Cerebellar cortex (tissue), 1 donor: ENCODE measurements at regions not wholly inside any gene's neighbourhood (a gene's known extent, or its start where the extent isn't known, plus 50 kb on each side); places are given as distances from the start of the nearest gene placed in this dataset.
"Not testable (repeated sequence)": the region's sequence is repeated elsewhere in the genome, so short reads cannot be mapped to it uniquely, and the experiment has no call there.

Experiments
- DNase-seq: peaks from one replicate; pipeline ENCODE4 v3.0.0-alpha.2; 2015; ENCODE audit warnings: low spot score

DNA sequence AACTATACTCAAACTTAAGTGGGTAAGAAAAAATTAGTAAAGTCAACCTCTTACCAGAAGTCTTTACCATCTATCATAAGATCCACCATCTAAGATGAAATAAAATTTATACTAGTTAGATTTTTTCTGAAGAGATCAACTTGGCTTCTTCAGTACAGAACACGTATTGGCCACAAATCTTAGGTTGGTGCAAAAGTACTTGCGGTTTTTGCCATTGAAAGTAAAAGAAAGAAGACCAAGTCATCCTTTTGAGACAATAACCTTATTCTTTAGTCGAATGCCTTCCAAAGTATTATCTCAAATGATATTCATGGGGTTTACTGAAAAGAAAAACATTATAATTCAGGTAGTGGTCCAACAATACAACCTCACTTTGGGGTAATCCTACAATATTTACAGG is 292.6 kb upstream of the PTCHD4 start:
- DNase-seq, result no peak

DNA sequence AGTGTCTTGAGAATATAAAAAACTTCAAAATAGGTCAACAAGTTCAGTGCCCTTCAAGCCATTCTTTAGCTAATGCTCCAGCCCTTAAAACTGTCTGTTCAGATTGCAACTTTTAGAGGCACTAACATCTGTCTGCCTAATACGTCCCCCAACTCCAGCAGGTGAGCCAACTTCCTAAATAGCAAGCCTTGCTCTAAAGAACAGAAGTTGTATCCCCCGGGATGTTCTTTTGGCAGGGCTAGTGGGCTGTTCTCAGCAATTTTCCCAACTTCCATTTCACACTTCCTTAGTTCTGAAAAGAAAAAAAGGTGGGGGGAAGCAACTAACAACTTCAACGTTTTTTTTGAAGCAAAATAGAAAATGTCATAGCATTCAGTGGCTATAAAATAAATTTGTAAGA is 290.0 kb upstream of the PTCHD4 start:
- no peak for DNase-seq

DNA sequence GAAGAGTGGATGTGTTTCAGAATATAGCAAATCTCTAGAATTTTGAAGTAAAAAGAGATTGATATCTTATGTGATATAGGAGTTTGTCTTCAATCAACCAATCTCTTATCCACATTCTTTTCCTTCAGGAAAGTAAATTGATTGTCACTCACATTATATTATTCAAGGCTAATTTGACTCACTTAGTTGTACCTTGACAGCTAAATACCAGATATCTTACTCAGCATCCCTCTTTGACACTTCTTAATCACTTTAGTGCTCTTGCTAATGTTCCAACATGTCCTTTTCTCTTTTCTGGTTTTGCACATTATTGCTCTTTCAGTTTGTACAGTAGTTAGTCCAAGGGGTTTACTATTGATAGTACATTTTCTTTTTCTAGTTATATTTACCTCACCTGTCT is 286.9 kb upstream of the PTCHD4 start:
- DNase-seq, result no peak

DNA sequence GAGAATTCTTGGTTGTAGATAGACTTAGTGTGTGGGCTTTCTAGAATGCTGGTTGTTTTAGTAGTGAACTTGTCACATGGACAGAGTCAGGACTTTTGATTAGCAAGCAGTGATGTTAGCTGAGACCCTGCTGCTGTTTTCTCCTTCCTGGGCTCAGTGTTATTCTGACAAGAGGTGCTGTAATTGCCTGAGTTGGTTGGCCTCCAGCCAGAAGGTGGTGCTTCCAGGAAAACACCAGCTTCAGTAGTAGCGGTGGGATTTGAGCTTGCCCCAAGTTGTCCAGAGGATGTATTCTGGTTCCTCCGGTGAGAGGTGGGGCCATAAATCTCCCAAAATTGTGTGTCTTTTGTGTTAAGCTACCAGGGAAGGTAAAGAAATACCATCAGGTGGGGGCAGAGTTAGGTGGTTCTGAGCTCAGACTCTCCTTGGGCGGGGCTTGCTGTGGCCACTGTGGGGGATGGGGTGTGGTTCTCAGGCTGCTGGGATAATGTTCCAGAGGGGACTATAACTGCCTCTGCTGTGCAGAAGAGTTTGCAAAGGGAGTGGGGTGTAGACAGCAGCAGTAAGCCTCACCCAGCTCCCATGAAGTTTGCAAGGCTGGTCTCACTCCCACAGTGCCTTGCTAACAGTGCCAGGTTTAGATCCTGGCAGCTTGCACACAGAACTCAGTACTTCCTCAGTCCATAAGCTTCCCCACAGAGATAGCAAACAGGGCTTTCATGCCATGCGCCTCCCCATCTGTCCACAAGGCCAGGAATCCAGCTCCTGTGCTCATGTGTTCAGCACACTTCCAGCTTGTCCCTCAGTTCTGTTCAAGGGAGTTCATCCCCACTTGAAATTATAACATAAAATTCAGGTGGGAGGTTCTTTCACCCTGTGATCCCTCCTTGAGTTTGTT is 278.4 kb upstream of the PTCHD4 start:
- DNase-seq, result no peak

DNA sequence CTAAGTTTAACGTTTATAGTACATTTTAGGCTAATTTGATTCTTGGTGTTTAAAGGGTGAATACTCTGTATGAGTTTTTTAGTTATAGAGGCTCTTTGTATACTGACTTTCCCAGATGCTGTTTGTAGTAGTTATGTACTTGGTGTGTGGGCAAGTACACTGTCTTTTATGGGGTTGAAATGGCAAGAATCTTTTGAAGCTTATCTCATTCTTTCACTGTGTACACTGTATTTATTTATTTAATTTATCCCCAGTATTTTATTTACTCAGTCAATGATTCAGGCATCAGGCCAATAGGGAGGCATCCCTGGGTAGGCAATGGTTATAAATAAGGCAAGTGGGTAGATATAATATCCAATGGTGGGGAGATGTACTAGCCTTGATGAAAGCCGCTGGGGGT is 277.0 kb upstream of the PTCHD4 start:
- DNase-seq, result no peak

DNA sequence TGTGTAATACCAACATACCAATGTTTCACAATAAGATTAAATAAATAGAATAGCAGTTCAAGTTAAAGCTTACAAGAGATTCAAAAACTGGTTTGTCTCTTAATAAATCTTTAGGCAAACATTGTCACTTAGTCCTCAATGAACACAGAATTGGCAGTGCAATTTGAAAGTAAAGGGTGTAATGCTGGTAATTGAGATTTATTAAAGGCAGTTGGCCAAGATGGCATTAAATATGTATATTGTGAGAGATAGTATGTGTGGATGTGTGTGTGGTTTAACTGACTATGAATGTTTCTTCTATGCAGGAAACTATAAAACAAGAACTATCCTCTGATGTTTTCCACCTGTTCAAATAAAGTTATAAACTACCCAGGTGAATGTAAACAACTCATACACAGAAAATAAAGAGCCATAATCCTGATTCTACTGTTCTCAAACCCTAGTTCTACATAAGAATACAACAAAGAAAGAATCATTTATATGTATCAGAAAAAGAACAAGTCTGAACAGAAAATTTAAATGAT is 267.9 kb upstream of the PTCHD4 start:
- DNase-seq, result no peak

DNA sequence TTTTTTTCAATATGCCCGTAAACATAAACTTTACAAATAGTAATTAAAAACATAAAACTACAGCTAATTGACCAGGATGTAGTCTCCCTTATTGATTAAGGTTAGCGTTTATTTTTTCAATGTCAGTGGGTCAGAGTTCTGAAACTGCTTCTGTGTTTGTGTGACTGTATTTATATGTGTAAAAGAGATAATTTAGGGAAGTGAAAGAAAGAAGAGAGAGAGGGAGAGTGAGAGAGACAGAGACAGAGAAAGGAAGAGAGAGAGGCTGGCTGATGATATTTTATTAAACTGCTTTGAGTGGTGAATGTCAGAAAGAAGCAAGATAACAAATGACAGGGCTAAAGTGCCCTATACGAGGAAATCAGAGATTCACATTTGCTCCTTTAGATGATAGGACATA is 266.1 kb upstream of the PTCHD4 start:
- no peak for DNase-seq

DNA sequence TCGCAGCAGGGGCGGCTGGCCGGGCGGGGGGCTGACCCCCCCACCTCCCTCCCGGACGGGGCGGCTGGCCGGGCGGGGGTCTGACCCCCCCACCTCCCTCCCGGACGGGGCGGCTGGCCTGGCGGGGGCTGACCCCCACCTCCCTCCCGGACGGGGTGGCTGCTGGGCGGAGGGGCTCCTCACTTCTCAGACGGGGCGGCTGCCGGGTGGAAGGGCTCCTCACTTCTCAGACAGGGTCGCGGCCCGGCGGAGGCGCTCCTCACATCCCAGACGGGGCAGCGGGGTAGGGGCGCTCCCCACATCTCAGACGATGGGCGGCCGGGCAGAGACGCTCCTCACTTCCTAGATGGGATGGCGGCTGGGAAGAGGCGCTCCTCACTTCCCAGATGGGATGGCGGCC is 260.2 kb upstream of the PTCHD4 start:
- DNase-seq, result not testable (repeated sequence)

DNA sequence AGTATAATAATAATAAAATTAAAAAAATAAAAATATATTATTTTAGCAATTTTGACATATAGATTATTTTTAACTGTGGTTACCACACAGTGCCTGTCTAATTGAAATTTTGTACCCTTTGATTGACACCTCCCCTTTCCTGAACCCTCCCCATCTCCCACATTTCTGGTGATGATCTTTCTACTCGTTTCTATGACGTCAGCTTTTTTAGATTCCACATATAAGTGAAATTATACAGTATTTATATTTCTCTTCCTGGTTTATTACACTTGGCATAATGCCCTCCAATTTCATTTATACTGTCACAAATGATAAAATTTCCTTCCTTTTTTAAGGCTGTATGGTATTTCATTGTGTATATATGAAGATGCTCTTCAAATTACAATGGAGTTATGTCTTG is 258.1 kb upstream of the PTCHD4 start:
- no peak for DNase-seq

DNA sequence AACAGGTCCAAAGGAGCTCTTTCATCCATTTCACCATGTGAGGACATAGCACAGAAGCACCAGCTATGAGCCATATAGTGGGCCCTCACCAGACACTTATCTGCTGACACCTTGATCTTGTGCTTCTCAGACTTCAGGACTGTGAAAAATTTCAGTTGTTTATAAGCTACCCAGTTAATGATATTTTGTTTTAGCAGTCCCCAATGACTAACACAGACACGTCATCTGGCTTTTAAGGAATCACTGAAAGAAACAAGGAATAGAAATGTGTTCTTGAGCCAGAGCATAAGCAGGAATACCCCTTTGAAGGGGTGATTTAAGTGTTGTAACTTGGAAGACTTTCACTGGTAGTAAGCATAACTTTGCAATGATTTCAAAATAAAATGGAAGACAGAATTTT is 214.7 kb upstream of the PTCHD4 start:
- DNase-seq, result no peak

DNA sequence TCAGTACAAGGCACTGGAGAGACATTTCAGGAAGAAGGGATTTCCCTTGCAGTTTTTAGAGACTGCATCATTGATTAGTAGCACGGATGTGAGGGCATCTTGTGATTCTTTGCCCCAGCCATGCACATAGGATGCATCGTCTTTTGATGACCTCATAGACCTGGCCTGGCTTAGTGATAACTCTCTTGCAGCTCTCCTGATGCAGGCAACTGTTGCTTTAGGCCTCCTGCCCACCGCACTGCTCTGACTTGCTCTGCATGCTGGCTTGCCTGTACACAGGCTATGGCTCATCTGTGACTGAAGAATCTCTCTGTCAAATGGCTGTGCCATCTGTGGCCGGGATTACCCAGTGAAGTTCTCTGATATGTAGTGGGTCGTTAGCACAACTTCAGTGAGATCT is 207.7 kb upstream of the PTCHD4 start:
- DNase-seq, result no peak

DNA sequence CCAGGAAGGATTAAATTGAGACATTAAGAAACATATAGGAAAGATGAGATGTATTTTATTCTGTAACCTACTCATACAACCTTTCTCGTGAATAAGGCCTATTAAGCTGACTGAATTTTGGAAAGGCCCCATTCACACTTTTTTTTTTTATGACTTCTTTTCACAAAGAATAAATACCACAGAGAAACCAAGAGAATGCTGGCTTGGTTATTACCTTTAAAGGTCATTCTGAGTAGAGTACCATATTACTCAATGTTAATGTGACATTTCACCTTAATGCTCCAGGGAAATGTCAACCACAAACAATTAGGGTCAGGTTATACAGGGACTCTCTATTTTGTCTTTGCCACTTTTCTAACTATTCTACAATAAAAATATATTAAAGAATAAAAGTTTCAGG is 204.9 kb upstream of the PTCHD4 start:
- DNase-seq, result no peak

DNA sequence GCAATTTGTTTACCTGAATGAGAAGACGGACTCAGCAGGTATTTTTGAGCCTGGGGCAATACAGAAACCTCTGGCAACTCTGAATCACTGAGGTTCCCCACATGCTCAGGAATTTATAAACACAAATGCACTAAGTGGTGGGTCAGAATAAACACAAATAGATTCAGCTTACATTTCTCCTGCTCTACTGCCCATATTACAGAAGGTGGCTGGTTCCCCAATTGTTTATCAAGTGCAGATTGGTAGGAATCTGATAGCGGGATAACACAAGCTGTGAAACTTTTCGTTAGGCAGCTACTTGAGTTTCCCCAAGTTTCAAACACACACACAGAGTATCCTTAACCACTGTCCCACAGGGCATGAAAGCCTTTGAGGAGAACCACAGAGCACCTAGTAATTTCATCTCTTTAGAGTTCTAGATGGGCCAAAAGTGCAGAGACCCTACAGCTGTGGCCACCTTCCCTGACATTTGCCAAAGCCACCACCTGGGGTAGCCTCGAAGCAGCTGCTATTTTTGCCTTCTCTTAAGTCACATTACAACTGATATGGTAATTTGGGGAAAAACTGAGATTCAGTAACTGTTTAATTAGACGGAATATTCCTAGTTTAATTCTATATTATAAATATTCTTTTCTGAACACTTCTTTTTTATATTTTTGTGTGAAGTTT is 204.2 kb upstream of the PTCHD4 start:
- no peak for DNase-seq

DNA sequence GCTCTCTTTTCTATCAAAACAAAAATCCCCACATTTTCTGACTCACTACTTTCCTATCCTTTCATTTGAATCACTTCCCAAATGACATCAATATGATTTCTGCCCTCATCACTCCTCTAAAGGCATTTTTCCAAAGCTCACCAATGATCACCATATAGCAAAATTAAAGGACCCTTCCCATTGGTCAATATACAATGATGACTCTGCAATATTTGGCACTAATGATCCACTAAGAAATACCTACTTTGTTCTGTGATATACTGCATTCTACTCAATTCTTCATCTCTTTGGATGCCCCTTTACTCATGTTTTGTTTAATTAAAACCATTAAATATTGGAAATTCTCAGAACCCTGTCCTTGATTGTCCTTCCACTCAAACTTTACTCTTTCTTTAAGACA is 200.3 kb upstream of the PTCHD4 start:
- no peak for DNase-seq

DNA sequence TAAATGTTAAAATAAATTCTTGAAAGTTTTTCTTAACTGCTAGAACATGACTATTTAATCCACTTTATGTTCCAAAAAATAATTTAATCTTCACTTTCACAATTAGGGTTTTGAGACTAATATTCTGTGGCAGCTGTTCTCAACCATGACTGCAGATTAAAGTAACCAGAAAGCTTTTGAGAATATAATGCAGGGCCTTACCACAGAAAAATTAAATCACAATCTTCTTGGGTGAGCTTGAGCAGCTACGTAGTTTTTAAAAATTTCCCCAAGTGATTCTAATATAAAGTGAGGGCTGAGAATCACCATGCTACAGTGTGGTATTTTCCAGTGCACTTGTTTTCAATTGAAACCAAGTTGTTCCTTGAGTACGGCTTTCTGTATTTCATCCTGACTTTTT is 196.6 kb upstream of the PTCHD4 start:
- DNase-seq, result no peak

DNA sequence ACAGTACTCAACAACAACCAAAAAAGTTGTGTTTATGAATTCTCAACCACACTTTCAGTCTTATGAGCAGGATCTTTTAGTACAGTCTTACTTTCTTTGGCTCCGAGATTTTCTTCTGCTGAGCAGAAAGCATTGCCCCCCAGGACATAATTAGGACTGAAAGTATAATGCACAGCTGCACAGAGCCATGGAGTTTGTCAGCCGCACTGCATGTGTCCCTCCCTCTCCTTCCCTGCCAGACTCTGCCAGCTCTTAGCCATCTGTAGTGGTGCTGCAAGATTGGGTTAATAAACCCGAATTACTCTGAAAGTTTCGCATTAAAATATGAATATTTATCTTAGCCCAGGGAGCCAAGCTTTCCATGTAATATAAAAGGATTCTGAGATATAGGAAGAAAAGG is 179.6 kb upstream of the PTCHD4 start:
- no peak for DNase-seq

DNA sequence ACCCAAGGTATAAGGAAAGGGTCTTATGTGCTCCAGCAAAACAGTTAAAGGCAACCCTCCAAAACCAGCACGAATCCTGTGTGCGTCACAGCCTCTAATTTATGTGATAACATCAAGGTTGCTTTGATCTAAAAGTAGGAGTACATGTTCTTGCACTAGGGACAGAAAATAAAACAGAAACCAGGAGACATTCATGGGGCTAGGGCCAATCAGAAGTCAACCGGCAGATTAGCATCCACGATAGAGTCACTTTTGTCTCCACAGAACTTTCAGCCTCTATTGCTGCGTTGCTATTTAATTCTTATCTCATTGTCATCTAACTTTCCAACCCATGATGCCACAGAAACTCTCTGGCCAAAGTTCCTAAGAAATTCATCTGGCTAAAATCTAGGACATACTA is 178.8 kb upstream of the PTCHD4 start:
- DNase-seq, result no peak

DNA sequence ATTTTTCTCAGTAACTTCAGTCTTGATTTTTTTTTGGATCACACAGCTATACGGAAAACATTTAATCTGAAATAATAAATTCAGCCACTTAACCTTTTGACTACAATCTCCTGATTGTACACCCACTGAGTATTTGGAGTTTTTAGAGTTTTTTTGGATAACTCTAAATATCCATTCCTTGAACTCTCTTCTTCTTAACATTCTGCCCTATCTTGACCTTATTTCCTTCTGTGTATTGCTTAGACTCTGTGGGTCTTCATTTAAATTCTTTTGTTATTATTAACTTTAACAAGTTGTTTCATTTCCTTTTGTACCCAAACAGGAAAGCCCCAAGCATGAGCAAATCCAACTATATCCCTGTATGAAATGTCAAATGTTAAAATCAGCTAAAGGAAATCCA is 170.2 kb upstream of the PTCHD4 start:
- DNase-seq, result no peak

DNA sequence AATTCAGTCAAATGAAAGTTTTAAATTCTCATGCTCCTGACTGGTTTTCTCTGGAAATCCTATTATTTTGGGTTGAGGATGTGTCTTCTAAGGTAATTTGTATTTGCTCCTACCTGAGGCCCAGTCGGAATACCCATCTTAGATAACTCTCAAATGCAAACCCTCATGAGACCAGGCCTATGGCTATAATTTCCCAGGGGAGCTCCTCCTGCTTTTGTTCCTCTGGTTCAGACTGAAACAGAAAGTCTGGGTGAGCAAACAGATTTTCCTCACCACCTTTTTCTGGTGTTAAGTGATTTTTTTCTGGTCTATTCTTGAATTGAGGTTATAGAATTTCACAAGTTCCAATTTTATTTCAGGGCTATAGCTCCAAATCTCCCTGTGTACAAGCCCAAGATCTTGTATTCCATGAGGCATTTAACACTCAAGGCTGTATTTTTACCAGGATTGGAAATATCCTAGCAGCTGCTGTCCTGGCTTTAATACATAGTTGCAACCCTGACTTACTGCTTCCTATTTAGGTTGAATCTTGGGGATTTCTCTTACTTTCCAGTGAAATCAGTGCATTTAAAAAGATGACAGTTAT is 169.1 kb upstream of the PTCHD4 start:
- no peak for DNase-seq

DNA sequence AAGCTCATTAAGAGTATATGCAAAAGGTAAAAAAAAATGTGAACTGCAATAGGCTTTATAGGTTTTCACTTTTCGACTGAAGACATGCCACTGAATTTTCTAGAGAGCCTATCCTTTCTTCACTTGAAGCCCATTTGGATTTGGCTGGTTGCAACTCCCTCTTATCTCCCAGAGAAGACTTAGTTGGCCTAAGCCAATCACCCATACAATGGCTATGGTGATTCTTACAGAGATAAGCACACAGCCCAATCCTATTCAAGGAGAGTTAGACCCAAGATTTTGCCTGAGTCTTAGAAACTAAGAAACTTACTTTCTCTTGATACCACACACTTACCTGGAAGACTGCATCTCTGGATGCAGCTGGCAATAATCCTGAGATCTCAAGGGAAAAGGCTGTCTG is 167.3 kb upstream of the PTCHD4 start:
- DNase-seq, result no peak

DNA sequence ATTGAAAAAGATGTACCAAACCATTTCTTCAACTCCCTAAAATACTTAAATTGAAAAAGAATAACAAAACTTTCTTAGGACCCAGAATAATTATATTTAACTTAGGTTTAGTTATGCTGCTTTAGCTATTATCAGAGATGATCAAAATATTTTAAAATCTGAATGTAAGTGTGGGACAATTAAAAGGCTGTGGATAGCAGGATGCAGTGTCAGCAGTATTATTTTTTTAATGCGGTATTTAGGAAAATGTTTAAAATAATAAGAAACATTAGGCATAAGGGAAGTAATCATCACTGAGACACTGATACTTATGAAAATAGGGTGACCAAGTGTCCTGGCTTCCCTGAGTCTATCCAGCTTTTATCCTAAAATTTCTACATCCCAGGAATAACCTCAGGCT is 161.5 kb upstream of the PTCHD4 start:
- no peak for DNase-seq

DNA sequence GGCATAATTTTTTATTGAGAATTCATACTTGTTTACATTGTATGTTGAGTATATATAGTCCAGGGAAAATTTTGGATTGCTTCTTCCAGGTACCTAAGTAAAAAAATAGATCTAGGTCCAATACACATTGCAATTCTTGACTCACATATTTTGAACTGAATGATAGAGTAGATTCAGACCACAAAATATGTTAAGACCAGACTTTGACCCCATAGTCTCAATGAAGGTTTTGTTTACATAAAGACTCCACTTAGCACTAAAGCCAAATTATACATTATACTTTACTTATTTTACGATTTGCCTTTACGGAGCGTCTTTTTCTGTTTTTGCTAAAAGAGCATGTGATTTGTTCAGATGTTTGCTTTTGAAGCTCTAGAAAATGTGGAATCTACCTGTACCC is 144.1 kb upstream of the PTCHD4 start:
- DNase-seq, result no peak

DNA sequence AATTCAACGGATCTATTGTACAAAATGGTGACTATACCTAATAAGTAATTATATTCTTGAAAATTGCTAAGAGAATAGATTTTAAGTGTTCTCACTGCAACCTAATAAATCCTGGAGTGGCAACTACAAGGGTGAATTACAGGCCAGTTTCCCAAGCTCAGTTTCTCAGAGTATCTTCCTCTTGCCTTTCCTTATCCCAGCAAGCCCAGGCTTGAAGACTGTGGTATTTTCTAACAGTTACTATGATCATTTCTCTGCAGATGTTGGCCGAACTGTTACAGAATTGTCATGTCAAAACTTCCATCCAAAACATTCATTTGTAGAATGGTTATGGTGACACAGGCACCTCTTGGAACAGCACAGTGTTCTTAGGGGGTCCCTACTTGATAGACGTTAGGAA is 138.1 kb upstream of the PTCHD4 start:
- DNase-seq, result no peak
